H1 (cell line): ENCODE measurements at regions not wholly inside any gene's neighbourhood (a gene's known extent, or its start where the extent isn't known, plus 50 kb on each side); places are given as distances from the start of the nearest gene placed in this dataset.

Source experiments
- CTCF ChIA-PET: fragments of 300-600 bp; sonication (Branson Sonifier 250); formaldehyde crosslinking; loops from one replicate; lab custom pipeline; 2021; ENCODE audit not compliant: partially characterized antibody; lab: Charles Lee
- POLR2A ChIA-PET: fragments of 300-600 bp; sonication (Branson Sonifier 250); formaldehyde crosslinking; loops from one replicate; lab custom pipeline; 2021; ENCODE audit warnings: inconsistent platforms; ENCODE audit not compliant: partially characterized antibody; lab: Charles Lee
- DNase-seq, 2 experiments: peaks; one replicate each; pipeline versions ENCODE4 v3.0.0 to v3.0.0-alpha.2; 2010 to 2022; ENCODE audit warnings: low spot score in 2 of 2, low read depth in 1 of 2, mixed read lengths in 1 of 2
- FAIRE-seq: peaks from 2 replicates; lab custom pipeline; 2011; peaks lifted over from hg19 to GRCh38; lab: Jason Lieb, UNC
- H2AFZ ChIP-seq: 2 replicates; pipeline ENCODE4 v1.8.1; 2012; ENCODE audit warnings: low read length, inconsistent platforms
- H2AK5ac ChIP-seq: 2 replicates; pipeline ENCODE4 v1.6.1; 2013; ENCODE audit warnings: low read depth, low read length
- H2BK120ac ChIP-seq: replicated peaks from 2 replicates; pipeline ENCODE3; 2013; ENCODE audit warnings: low read depth, low read length, inconsistent platforms
- H2BK12ac ChIP-seq: 2 replicates; pipeline ENCODE4 v1.6.1; 2013; ENCODE audit warnings: low read depth, low read length
- H2BK15ac ChIP-seq: 2 replicates; pipeline ENCODE4 v1.6.1; 2013; ENCODE audit warnings: low read length
- H2BK20ac ChIP-seq: 2 replicates; pipeline ENCODE4 v1.6.1; 2013; ENCODE audit warnings: low read length
- H2BK5ac ChIP-seq: 2 replicates; pipeline ENCODE4 v1.6.1; 2013; ENCODE audit warnings: low read depth, low read length
- H3K14ac ChIP-seq: 2 replicates; pipeline ENCODE4 v1.6.1; 2013; ENCODE audit warnings: inconsistent platforms; ENCODE audit not compliant: insufficient read length
- H3K18ac ChIP-seq: 2 replicates; pipeline ENCODE4 v1.6.1; 2013; ENCODE audit warnings: low read length; ENCODE audit errors: extremely low read depth
- H3K23ac ChIP-seq: 2 replicates; pipeline ENCODE4 v1.6.1; 2013; ENCODE audit warnings: inconsistent platforms; ENCODE audit not compliant: insufficient read length
- H3K23me2 ChIP-seq: 2 replicates; pipeline ENCODE4 v1.6.1; 2013; ENCODE audit warnings: low read depth, low read length
- H3K27ac ChIP-seq: 2 replicates; pipeline ENCODE4 v1.6.1; 2011; ENCODE audit warnings: low read depth, low read length, inconsistent platforms
- H3K27me3 ChIP-seq, 4 experiments: replicated peaks in 1 of 4; 1 replicate in 1 of 4; 2 replicates in 3 of 4; pipeline versions ENCODE4 v1.6.1 to v1.8.1; 2011 to 2013; ENCODE audit warnings: low read length in 3 of 4, mild to moderate bottlenecking in 3 of 4, inconsistent platforms in 2 of 4, mixed read lengths in 2 of 4, moderate library complexity in 1 of 4; ENCODE audit not compliant: control insufficient read depth in 3 of 4, insufficient read depth in 3 of 4; ENCODE audit errors: extremely low read depth in 1 of 4
- H3K36me3 ChIP-seq, 4 experiments: 2 replicates each; pipeline versions ENCODE4 v1.6.1 to v1.8.1; 2011 to 2013; ENCODE audit warnings: mild to moderate bottlenecking in 4 of 4, low read length in 3 of 4, moderate library complexity in 2 of 4, control low read depth in 1 of 4, inconsistent platforms in 1 of 4; ENCODE audit not compliant: insufficient read depth in 4 of 4, control insufficient read depth in 2 of 4
- H3K4ac ChIP-seq: replicated peaks from 2 replicates; pipeline ENCODE3; 2013; ENCODE audit warnings: low read length, low read depth, mixed read lengths, inconsistent platforms; ENCODE audit not compliant: insufficient read length
- H3K4me1 ChIP-seq, 4 experiments: replicated peaks in 1 of 4; 1 replicate in 1 of 4; 2 replicates in 3 of 4; pipeline versions ENCODE4 v1.6.1 to v1.8.1; 2011 to 2013; ENCODE audit warnings: low read length in 3 of 4, inconsistent platforms in 2 of 4, mixed read lengths in 1 of 4; ENCODE audit not compliant: insufficient read depth in 4 of 4, control insufficient read depth in 3 of 4
- H3K4me2 ChIP-seq, 2 experiments: 2 replicates each; pipeline versions ENCODE4 v1.6.1 to v1.8.1; 2011 to 2013; ENCODE audit warnings: low read depth in 2 of 2, low read length in 2 of 2, control low read depth in 1 of 2, inconsistent platforms in 1 of 2, mild to moderate bottlenecking in 1 of 2; ENCODE audit not compliant: insufficient read depth in 1 of 2
- H3K4me3 ChIP-seq, 4 experiments: fragments of 200-600, 300-600 bp in 1 of 4; sonication (generic), shearing (Covaris generic), sonication (Bioruptor Twin) in 1 of 4; 2 replicates each; pipeline versions ENCODE4 v1.5.1 to v1.8.1; 2011 to 2016; ENCODE audit warnings: low read length in 4 of 4, low read depth in 3 of 4, control low read depth in 2 of 4, inconsistent platforms in 2 of 4, mild to moderate bottlenecking in 2 of 4, mixed read lengths in 1 of 4, moderate library complexity in 1 of 4; ENCODE audit not compliant: insufficient read depth in 2 of 4; ENCODE audit errors: extremely low read depth in 1 of 4
- H3K56ac ChIP-seq: replicated peaks from 2 replicates; pipeline ENCODE3; 2013; ENCODE audit warnings: low read depth, mild to moderate bottlenecking, mixed read lengths, low read length, inconsistent platforms; ENCODE audit not compliant: insufficient read length
- H3K79me1 ChIP-seq: 2 replicates; pipeline ENCODE4 v1.6.1; 2013; ENCODE audit warnings: low read depth, low read length, control low read depth
- H3K79me2 ChIP-seq, 2 experiments: 2 replicates each; pipeline versions ENCODE4 v1.6.1 to v1.8.1; 2012 to 2013; ENCODE audit warnings: low read length in 2 of 2, mild to moderate bottlenecking in 2 of 2, inconsistent platforms in 1 of 2; ENCODE audit not compliant: insufficient read depth in 2 of 2, control insufficient read depth in 1 of 2
- H3K9ac ChIP-seq, 4 experiments: replicated peaks in 1 of 4; 1 replicate in 1 of 4; 2 replicates in 3 of 4; pipeline versions ENCODE4 v1.6.1 to v1.8.1; 2011 to 2013; ENCODE audit warnings: low read depth in 3 of 4, low read length in 3 of 4, control low read depth in 2 of 4, mild to moderate bottlenecking in 2 of 4, moderate library complexity in 2 of 4, inconsistent platforms in 1 of 4; ENCODE audit errors: extremely low read depth in 1 of 4
- H3K9me3 ChIP-seq, 2 experiments: 2 replicates each; pipeline versions ENCODE4 v1.6.1 to v1.8.1; 2012 to 2013; ENCODE audit warnings: mild to moderate bottlenecking in 2 of 2, moderate library complexity in 2 of 2, control low read depth in 1 of 2, inconsistent platforms in 1 of 2, low read depth in 1 of 2, low read length in 1 of 2, mixed read lengths in 1 of 2; ENCODE audit not compliant: insufficient read depth in 2 of 2
- H4K20me1 ChIP-seq, 2 experiments: replicated peaks in 1 of 2; 2 replicates each; pipeline versions ENCODE3 to v1.8.1; 2011 to 2013; ENCODE audit warnings: inconsistent platforms in 2 of 2, low read length in 2 of 2, mild to moderate bottlenecking in 1 of 2; ENCODE audit not compliant: insufficient read depth in 2 of 2, control insufficient read depth in 1 of 2
- H4K5ac ChIP-seq: 2 replicates; pipeline ENCODE4 v1.6.1; 2013; ENCODE audit warnings: low read length, low read depth, mixed read lengths, inconsistent platforms; ENCODE audit not compliant: insufficient read length
- H4K8ac ChIP-seq: 2 replicates; pipeline ENCODE4 v1.8.0; 2013; ENCODE audit warnings: mild to moderate bottlenecking, moderate library complexity, low read length, inconsistent platforms; ENCODE audit not compliant: insufficient read depth; ENCODE audit errors: extremely low read depth
- H4K91ac ChIP-seq: replicated peaks from 2 replicates; pipeline ENCODE3; 2013; ENCODE audit warnings: low read length, mixed read lengths, inconsistent platforms; ENCODE audit not compliant: insufficient read length
- CHD2 ChIP-seq: IDR thresholded peaks from 2 replicates; pipeline ENCODE4 v1.6.1; 2012; ENCODE audit warnings: low read length, improper control_type of control experiment
- CREB1 ChIP-seq: IDR thresholded peaks from 2 replicates; pipeline ENCODE4 v1.6.1; 2012; ENCODE audit warnings: inconsistent platforms
- CTBP2 ChIP-seq: IDR thresholded peaks from 2 replicates; pipeline ENCODE4 v1.7.0; 2011; ENCODE audit warnings: borderline replicate concordance, mild to moderate bottlenecking, moderate library complexity, mixed read lengths, low read length; ENCODE audit not compliant: insufficient read depth, insufficient read length
- EGR1 ChIP-seq: IDR thresholded peaks from 2 replicates; pipeline ENCODE4 v1.6.1; 2011; ENCODE audit warnings: low read depth, low read length, borderline replicate concordance
- EP300 ChIP-seq, 2 experiments: IDR thresholded peaks; 1 replicate in 1 of 2; 2 replicates in 1 of 2; pipeline ENCODE4 v1.6.1; 2011 to 2012; ENCODE audit warnings: low read depth in 2 of 2, low read length in 2 of 2, mild to moderate bottlenecking in 2 of 2, borderline replicate concordance in 1 of 2, inconsistent platforms in 1 of 2, moderate library complexity in 1 of 2
- JUND ChIP-seq: IDR thresholded peaks from 2 replicates; pipeline ENCODE4 v1.6.1; 2011; ENCODE audit warnings: mild to moderate bottlenecking, improper control_type of control experiment, low read length
- SIN3A ChIP-seq, 2 experiments: IDR thresholded peaks in 1 of 2; conservative IDR thresholded peaks in 1 of 2; 2 replicates each; pipeline ENCODE4 v1.6.1; 2011 to 2012; ENCODE audit warnings: low read length in 2 of 2, improper control_type of control experiment in 1 of 2, low read depth in 1 of 2, mild to moderate bottlenecking in 1 of 2
- SP4 ChIP-seq: IDR thresholded peaks from 2 replicates; pipeline ENCODE4 v1.6.1; 2012; ENCODE audit warnings: low read length, inconsistent platforms
- TAF1 ChIP-seq: IDR thresholded peaks from 2 replicates; pipeline ENCODE4 v1.6.1; 2011; ENCODE audit warnings: mild to moderate bottlenecking, low read depth, low read length
- WGBS, 2 experiments: shearing (Covaris generic) in 1 of 2; methylation state at CpG; one replicate each; pipeline versions ENCODE4 v1.1.6 to v1.1.7; 2013 to 2015; ENCODE audit warnings: low lambda C conversion rate in 2 of 2, mixed read lengths in 2 of 2, inconsistent platforms in 1 of 2, low coverage in 1 of 2, missing lambda C conversion rate in 1 of 2; ENCODE audit not compliant: insufficient replicate concordance in 2 of 2, insufficient coverage in 1 of 2, insufficient read length in 1 of 2; ENCODE audit errors: extremely low coverage in 1 of 2, missing lambda C conversion rate in 1 of 2; 5-methylcytosine and 5-hydroxymethylcytosine counted together

GRCh38 chr18:43559507-43559906 lies 282.2 kb upstream of the SYT4 start:
- Histone ChIP-seq H2BK5ac (no peak overlapping the region), H2BK120ac (no peak overlapping the region), H4K91ac (no peak overlapping the region), H3K36me3 (no peaks in the 10 kb centered on the region), H2AFZ (no peak overlapping the region), H3K79me2 (no peaks in the 10 kb centered on the region), H3K23me2 (no peaks in the 10 kb centered on the region), H3K23ac (no peak overlapping the region), H3K14ac (no peak overlapping the region), H3K27ac (no peak overlapping the region), H3K4me3 (no peak overlapping the region), H2BK12ac (no peak overlapping the region), H4K8ac (no peak overlapping the region), H2BK15ac (no peak overlapping the region), H4K20me1 (no peaks in the 10 kb centered on the region), H3K27me3 (no peaks in the 10 kb centered on the region), H4K5ac (no peak overlapping the region), H3K4ac (no peak overlapping the region), H3K4me2 (no peak overlapping the region), H3K9ac (no peak overlapping the region), H3K56ac (no peak overlapping the region), H3K4me1 (no peaks in the 10 kb centered on the region), H2BK20ac (no peak overlapping the region), H3K79me1 (no peaks in the 10 kb centered on the region), H3K9me3 (0 out of 4 replicates have a peak, but pooled peaks cover 0 to 2% of the 10 kb centered on the region in 2 experiments), H2AK5ac (no peak overlapping the region), H3K18ac (no peak overlapping the region)
- no peak for FAIRE-seq
- no peak for TF ChIP-seq CHD2
- no peak for TF ChIP-seq EP300 (IDR thresholded peaks at IDR 0.05; ENCODE audit: borderline replicate concordance in 1 of 2, low read depth in 2 of 2, low read length in 2 of 2)
- TF ChIP-seq TAF1: no peak
- TF ChIP-seq CTBP2: no peak
- no peak for TF ChIP-seq SIN3A (conservative IDR thresholded peaks at IDR 0.05 in 1 of 2, IDR thresholded peaks at IDR 0.05 in 1 of 2; ENCODE audit: low read depth in 1 of 2, low read length in 2 of 2)
- no peak for TF ChIP-seq SP4
- TF ChIP-seq EGR1: no peak
- no peak for TF ChIP-seq JUND
- no peak for TF ChIP-seq CREB1
- CTCF ChIA-PET: interaction anchor here (0.7 to 4.7 kb wide), 5 partner anchors 11 to 1261 kb away, joined by 3 to 27 read pairs (median 4); no protein-coding TSS in a partner anchor
- no peak for DNase-seq
- 100% methylated on average over 3 of the region's 3 CpGs; no CpG with 5 or more reads in 1 of the 2 experiments for WGBS, 2 experiments
- POLR2A ChIA-PET: no interaction called here
